ENCODE measurements at regions not wholly inside any gene's neighbourhood (a gene's known extent, or its start where the extent isn't known, plus 50 kb on each side); places are given as distances from the start of the nearest gene placed in this dataset.

GRCh38 chr14:62629176-62629725 lies 416.0 kb downstream of the KCNH5 start:
- TF ChIP-seq FOXK2 (IDR thresholded peaks at IDR 0.05) = no peak
- no peak for TF ChIP-seq ZNF384 (IDR thresholded peaks at IDR 0.05)
- no peak for TF ChIP-seq NFRKB (IDR thresholded peaks at IDR 0.05)
- no peak for TF ChIP-seq ELF4 (IDR thresholded peaks at IDR 0.05)
- TF ChIP-seq HDGF (IDR thresholded peaks at IDR 0.05; ENCODE audit: borderline replicate concordance) = no peak
- no peak for TF ChIP-seq SP1 (IDR thresholded peaks at IDR 0.05)
- TF ChIP-seq PKNOX1 (IDR thresholded peaks at IDR 0.05) = no peak
- TF ChIP-seq FOXM1 (IDR thresholded peaks at IDR 0.05; ENCODE audit: borderline replicate concordance) = no peak
- TF ChIP-seq SUZ12 (IDR thresholded peaks at IDR 0.05) = no peak
- TF ChIP-seq ARNT (IDR thresholded peaks at IDR 0.05) = no peak
- TF ChIP-seq TARDBP (IDR thresholded peaks at IDR 0.05) = no peak
- TF ChIP-seq FOXA1 (IDR thresholded peaks at IDR 0.05) = no peak
- TF ChIP-seq CTBP1 (IDR thresholded peaks at IDR 0.05; ENCODE audit: borderline replicate concordance) = no peak
- no peak for TF ChIP-seq BHLHE40 (IDR thresholded peaks at IDR 0.05; ENCODE audit: borderline replicate concordance)

All from HEK293T (cell line).